GM06990 (cell line): ENCODE measurements at regions not wholly inside any gene's neighbourhood (a gene's known extent, or its start where the extent isn't known, plus 50 kb on each side); places are given as distances from the start of the nearest gene placed in this dataset.

Source experiments
- DNase-seq: peaks from one replicate; pipeline ENCODE4 v3.0.0-alpha.2; 2011; ENCODE audit not compliant: insufficient read length; ENCODE audit errors: extremely low read depth
- H3K27me3 ChIP-seq: replicated peaks from 2 replicates; pipeline ENCODE4 v1.6.0; 2011; ENCODE audit warnings: low read length; ENCODE audit not compliant: control insufficient read depth, insufficient read depth
- H3K36me3 ChIP-seq: 2 replicates; pipeline ENCODE4 v1.5.1; 2011; ENCODE audit warnings: low read length; ENCODE audit not compliant: control insufficient read depth, insufficient read depth
- H3K4me3 ChIP-seq: replicated peaks from 2 replicates; pipeline ENCODE4 v1.5.1; 2011; ENCODE audit warnings: low read depth, mild to moderate bottlenecking, control low read depth, low read length
- TF ChIP-seq, protein P1 (sequence below): IDR thresholded peaks from 2 replicates; pipeline ENCODE4 v1.5.1; 2011; ENCODE audit warnings: low read length, control low read depth, mild to moderate bottlenecking, inconsistent platforms; ENCODE audit not compliant: insufficient read depth, poor library complexity, severe bottlenecking

DNA sequence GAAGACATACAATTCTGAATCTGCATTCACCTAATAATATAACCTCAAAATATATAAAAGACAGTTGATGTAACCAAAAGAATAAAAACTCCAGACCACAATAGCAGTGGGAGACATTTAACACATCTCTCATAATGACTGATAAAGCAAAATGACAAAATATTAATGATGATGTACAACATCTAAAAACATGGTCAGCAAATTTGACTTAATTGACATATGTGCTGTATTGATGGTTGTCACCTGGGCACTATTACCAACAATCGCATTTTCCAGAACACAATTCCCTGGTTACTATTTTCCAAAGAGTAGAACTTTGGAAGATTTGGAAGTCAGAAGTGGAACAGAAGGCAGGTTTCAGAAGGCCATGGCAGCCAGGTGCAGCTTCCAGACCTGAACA lies 899.5 kb upstream of the CELF2 start:
- DNase-seq = no peak
- H3K36me3 ChIP-seq = no peaks in the 10 kb centered on the region
- TF ChIP-seq, protein P1, sequence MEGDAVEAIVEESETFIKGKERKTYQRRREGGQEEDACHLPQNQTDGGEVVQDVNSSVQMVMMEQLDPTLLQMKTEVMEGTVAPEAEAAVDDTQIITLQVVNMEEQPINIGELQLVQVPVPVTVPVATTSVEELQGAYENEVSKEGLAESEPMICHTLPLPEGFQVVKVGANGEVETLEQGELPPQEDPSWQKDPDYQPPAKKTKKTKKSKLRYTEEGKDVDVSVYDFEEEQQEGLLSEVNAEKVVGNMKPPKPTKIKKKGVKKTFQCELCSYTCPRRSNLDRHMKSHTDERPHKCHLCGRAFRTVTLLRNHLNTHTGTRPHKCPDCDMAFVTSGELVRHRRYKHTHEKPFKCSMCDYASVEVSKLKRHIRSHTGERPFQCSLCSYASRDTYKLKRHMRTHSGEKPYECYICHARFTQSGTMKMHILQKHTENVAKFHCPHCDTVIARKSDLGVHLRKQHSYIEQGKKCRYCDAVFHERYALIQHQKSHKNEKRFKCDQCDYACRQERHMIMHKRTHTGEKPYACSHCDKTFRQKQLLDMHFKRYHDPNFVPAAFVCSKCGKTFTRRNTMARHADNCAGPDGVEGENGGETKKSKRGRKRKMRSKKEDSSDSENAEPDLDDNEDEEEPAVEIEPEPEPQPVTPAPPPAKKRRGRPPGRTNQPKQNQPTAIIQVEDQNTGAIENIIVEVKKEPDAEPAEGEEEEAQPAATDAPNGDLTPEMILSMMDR = no peak
- no peaks in the 10 kb centered on the region for H3K27me3 ChIP-seq
- no peak overlapping the region for H3K4me3 ChIP-seq

DNA sequence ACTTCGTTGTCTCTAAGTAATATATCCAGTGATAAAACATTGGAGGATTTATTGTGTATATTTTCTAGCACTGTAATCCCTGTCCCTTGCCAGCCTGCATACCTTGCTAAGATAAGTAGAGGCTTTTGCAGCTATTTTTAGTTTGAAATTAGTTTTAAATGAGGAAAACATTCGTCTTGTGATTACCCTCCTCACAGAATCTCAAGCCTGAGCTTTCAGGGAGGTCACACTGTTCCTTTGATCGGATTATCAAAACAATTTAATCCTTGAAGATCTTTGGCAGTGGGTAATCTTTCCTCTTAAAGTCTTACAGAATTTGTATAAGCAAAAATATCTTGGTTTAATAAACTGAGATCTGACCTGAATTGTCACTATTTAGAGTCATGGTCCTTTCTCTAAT lies 897.0 kb upstream of the CELF2 start:
- no peaks in the 10 kb centered on the region for H3K36me3 ChIP-seq
- DNase-seq = no peak
- no peaks in the 10 kb centered on the region for H3K27me3 ChIP-seq
- TF ChIP-seq, protein P1 = no peak
- H3K4me3 ChIP-seq = no peak overlapping the region

DNA sequence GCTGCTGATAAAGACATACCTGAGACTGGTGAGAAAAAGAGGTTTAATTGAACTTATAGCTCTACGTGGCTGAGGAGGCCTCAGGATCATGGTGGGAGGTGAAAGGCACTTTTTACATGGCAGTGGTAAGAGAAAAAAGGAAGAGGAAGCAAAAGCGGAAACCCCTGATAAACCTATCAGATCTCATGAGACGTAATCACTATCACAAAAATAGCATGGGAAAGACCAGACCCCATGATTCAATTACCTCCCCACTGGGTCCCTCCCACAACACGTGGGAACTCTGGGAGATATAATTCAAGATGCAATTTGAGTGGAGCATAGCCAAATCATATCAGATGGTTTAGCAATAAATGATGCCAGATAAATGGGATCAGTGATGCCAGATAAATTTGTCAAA lies 892.0 kb upstream of the CELF2 start:
- Histone ChIP-seq H3K4me3 (no peak overlapping the region), H3K36me3 (no peaks in the 10 kb centered on the region), H3K27me3 (no peaks in the 10 kb centered on the region)
- TF ChIP-seq, protein P1 = no peak
- DNase-seq = no peak

DNA sequence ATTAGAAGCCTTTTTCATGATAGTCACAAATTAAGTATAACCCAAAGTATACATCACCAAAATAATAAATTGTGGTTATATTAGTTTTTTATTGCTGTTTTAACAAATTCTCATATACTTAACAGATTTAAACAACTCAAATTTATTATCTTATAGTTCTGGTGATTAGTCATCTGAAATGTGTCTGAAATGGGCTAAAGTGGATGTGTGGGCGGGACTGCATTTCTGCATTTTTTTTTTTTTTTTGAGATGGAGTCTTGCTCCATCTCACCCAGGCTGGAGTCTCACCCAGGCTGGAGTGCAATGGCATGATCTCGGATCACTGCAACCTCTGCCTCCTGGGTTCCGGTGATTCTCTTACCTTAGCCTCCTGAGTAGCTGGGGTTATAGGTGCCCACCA lies 891.5 kb upstream of the CELF2 start:
- no peak for DNase-seq
- Histone ChIP-seq H3K4me3 (no peak overlapping the region), H3K36me3 (no peaks in the 10 kb centered on the region), H3K27me3 (no peaks in the 10 kb centered on the region)
- TF ChIP-seq, protein P1 = no peak

DNA sequence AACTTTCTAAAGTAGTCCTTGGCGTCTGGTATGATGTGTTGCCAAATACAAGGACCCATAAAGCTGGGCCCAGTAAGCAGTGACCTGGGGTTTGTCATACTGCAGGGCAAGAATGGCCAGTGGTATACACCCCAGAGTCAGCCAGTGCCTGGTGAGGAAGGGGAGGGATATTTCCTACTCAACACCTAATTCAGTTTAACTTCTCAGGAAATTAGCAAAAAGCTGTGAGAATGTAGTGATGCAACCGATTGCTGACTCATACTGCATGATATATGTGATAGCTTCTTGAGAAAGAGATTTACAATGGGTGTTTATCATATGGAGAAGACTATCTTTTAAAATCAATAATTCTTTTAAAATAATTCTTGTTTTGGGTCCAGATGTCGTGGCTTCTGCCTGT lies 889.3 kb upstream of the CELF2 start:
- Histone ChIP-seq H3K27me3 (no peaks in the 10 kb centered on the region), H3K36me3 (no peaks in the 10 kb centered on the region), H3K4me3 (no peak overlapping the region)
- TF ChIP-seq, protein P1 = no peak
- no peak for DNase-seq

DNA sequence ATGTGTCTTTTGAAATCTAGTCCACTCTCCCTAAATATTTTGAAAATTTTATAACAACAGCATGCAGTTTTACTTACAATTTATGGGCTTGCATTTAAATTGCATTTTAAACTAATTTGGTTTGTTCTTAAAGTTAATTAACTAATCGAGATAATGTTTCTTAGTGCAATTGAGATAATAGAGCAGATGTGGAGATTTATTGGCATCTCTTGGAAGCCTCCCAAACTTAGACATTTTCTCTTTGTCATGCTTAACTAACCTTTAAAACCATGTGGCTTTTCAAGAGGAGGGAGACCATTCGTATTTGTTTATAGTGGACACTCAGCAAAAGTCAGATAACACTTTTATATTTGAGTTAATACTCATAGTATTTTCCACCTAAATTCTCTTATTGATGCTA lies 887.0 kb upstream of the CELF2 start:
- TF ChIP-seq, protein P1 = no peak

More for the DNA sequence above, 887.0 kb upstream of the CELF2 start:
- Histone ChIP-seq H3K27me3 (no peaks in the 10 kb centered on the region), H3K36me3 (no peaks in the 10 kb centered on the region), H3K4me3 (no peak overlapping the region)
- DNase-seq = no peak
